Panc1 (cell line): ENCODE measurements at regions not wholly inside any gene's neighbourhood (a gene's known extent, or its start where the extent isn't known, plus 50 kb on each side); places are given as distances from the start of the nearest gene placed in this dataset.

ENCODE experiments used
- ATAC-seq: fragments of 200-7000 bp; cut with Tn5 transposase; 2 replicates; pipeline ENCODE4 v1.9.1; 2020; ENCODE audit warnings: mild to moderate bottlenecking, moderate library complexity
- BruUV-seq: library from RNA; stranded (reverse); fragments of 400-500 nt; replicated peaks from 2 replicates; lab custom pipeline; 2021; lab: Mats Ljungman, UMichigan
- CTCF ChIA-PET: fragments of 300-600 bp; sonication (Branson Sonifier 250); formaldehyde crosslinking; loops from one replicate; lab custom pipeline; 2022; ENCODE audit warnings: antibody characterized with exemption; lab: Charles Lee
- POLR2A ChIA-PET: fragments of 300-600 bp; sonication (Branson Sonifier 250); formaldehyde crosslinking; loops from one replicate; lab custom pipeline; 2022; ENCODE audit warnings: antibody characterized with exemption; lab: Charles Lee
- DNase-seq: peaks from one replicate; pipeline ENCODE4 v3.0.0-alpha.2; 2010; ENCODE audit warnings: low read depth, low spot score
- H3K27ac ChIP-seq: 2 replicates; pipeline ENCODE4 v1.5.1; 2011; ENCODE audit warnings: mild to moderate bottlenecking, low read length, inconsistent platforms
- H3K27me3 ChIP-seq: fragments of 200-500 bp; sonication (Bioruptor generic); 2 replicates; pipeline ENCODE4 v1.6.0; 2014; ENCODE audit warnings: low read length, inconsistent platforms; ENCODE audit not compliant: control insufficient read depth, insufficient read depth
- H3K36me3 ChIP-seq: fragments of 200-500 bp; sonication (Bioruptor generic); 2 replicates; pipeline ENCODE4 v1.5.1; 2014; ENCODE audit warnings: inconsistent platforms, mild to moderate bottlenecking, low read length, moderate library complexity; ENCODE audit not compliant: control insufficient read depth, insufficient read depth
- H3K4me1 ChIP-seq: 2 replicates; pipeline ENCODE4 v1.5.1; 2011; ENCODE audit warnings: inconsistent platforms, mild to moderate bottlenecking, low read length, moderate library complexity; ENCODE audit not compliant: control insufficient read depth, insufficient read depth
- H3K4me3 ChIP-seq, 2 experiments: 2 replicates each; pipeline ENCODE4 v1.5.1; 2011 to 2012; ENCODE audit warnings: low read depth in 2 of 2, low read length in 2 of 2, mild to moderate bottlenecking in 2 of 2, inconsistent platforms in 1 of 2, moderate library complexity in 1 of 2
- H3K9me3 ChIP-seq: fragments of 200-500 bp; sonication (Bioruptor generic); 2 replicates; pipeline ENCODE4 v1.5.1; 2014; ENCODE audit warnings: low read depth, mild to moderate bottlenecking, inconsistent platforms, low read length, moderate library complexity; ENCODE audit not compliant: control insufficient read depth, insufficient read depth
- POLR2AphosphoS5 ChIP-seq: IDR thresholded peaks from 2 replicates; pipeline ENCODE4 v1.6.1; 2012; ENCODE audit warnings: mild to moderate bottlenecking, low read depth, low read length, moderate library complexity
- SIN3A ChIP-seq: IDR thresholded peaks from 2 replicates; pipeline ENCODE4 v1.6.1; 2012; ENCODE audit warnings: low read depth, mild to moderate bottlenecking, low read length, moderate library complexity, borderline replicate concordance; ENCODE audit not compliant: insufficient read depth
- TCF7L2 ChIP-seq: IDR thresholded peaks from 2 replicates; pipeline ENCODE4 v1.6.1; 2011; ENCODE audit warnings: mild to moderate bottlenecking, low read depth, low read length, inconsistent platforms
- in situ Hi-C: cut with HindIII; loops from 2 replicates; pipeline ENCODE4 v1.10.0; 2016; ENCODE audit warnings: low sequenced_read_pairs, low pct_unique_long_range_greater_than_20kb
- intact Hi-C: fragments of 100-400 bp; cut with micrococcal nuclease; formaldehyde crosslinking; loops from one replicate; pipeline ENCODE4 v1.10.0; 2022; ENCODE audit not compliant: unreplicated experiment
- TF ChIP-seq, protein P1 (sequence below), 2 experiments: IDR thresholded peaks; 2 replicates each; pipeline ENCODE4 v1.6.1; 2011 to 2012; ENCODE audit warnings: low read depth in 2 of 2, control low read depth in 1 of 2, low read length in 1 of 2, mild to moderate bottlenecking in 1 of 2, moderate library complexity in 1 of 2; ENCODE audit not compliant: insufficient read depth in 1 of 2
- TF ChIP-seq, protein P2 (sequence below): fragments of 450-650 bp; IDR thresholded peaks from 2 replicates; pipeline ENCODE4 v1.5.1; 2017; ENCODE audit warnings: mild to moderate bottlenecking

DNA sequence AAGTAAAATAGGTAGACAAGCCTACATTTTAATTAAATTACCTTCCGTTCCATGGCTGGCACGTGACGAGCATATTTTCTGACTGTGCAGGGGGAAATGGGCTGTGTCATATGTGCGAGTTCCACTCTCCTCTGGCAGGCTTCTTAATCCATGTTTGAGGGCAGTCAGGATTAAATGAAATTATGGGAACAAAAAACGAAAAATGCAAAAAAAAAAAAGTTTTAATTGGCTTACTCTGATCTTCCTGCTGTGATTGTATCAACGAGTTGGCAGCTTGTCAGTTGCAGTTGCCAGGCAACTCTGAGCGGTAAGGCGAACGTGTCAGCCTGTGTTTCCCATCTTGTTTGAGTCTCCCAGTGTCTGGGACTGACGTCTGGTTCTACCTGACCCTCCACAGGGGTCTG lies 302.9 kb upstream of the XYLT1 start:
- CTCF ChIA-PET: no interaction called here
- intact Hi-C loops (no loop called here), in situ Hi-C loops (no loop called here)
- no peak for DNase-seq
- no peak overlapping the region for H3K27ac ChIP-seq
- no peaks in the 10 kb centered on the region for H3K36me3 ChIP-seq
- POLR2A ChIA-PET: no interaction called here
- ATAC-seq: no peak
- BruUV-seq: no TSS peak
- H3K27me3 ChIP-seq: no peaks in the 10 kb centered on the region
- no peaks in the 10 kb centered on the region for H3K9me3 ChIP-seq
- H3K4me1 ChIP-seq: no peaks in the 10 kb centered on the region
- TF ChIP-seq SIN3A: no peak
- TF ChIP-seq POLR2AphosphoS5: no peak
- TF ChIP-seq TCF7L2: no peak
- TF ChIP-seq, protein P1, sequence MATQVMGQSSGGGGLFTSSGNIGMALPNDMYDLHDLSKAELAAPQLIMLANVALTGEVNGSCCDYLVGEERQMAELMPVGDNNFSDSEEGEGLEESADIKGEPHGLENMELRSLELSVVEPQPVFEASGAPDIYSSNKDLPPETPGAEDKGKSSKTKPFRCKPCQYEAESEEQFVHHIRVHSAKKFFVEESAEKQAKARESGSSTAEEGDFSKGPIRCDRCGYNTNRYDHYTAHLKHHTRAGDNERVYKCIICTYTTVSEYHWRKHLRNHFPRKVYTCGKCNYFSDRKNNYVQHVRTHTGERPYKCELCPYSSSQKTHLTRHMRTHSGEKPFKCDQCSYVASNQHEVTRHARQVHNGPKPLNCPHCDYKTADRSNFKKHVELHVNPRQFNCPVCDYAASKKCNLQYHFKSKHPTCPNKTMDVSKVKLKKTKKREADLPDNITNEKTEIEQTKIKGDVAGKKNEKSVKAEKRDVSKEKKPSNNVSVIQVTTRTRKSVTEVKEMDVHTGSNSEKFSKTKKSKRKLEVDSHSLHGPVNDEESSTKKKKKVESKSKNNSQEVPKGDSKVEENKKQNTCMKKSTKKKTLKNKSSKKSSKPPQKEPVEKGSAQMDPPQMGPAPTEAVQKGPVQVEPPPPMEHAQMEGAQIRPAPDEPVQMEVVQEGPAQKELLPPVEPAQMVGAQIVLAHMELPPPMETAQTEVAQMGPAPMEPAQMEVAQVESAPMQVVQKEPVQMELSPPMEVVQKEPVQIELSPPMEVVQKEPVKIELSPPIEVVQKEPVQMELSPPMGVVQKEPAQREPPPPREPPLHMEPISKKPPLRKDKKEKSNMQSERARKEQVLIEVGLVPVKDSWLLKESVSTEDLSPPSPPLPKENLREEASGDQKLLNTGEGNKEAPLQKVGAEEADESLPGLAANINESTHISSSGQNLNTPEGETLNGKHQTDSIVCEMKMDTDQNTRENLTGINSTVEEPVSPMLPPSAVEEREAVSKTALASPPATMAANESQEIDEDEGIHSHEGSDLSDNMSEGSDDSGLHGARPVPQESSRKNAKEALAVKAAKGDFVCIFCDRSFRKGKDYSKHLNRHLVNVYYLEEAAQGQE (IDR thresholded peaks at IDR 0.05; ENCODE audit: insufficient read depth in 1 of 2, low read depth in 2 of 2, low read length in 1 of 2): no peak
- TF ChIP-seq, protein P2, sequence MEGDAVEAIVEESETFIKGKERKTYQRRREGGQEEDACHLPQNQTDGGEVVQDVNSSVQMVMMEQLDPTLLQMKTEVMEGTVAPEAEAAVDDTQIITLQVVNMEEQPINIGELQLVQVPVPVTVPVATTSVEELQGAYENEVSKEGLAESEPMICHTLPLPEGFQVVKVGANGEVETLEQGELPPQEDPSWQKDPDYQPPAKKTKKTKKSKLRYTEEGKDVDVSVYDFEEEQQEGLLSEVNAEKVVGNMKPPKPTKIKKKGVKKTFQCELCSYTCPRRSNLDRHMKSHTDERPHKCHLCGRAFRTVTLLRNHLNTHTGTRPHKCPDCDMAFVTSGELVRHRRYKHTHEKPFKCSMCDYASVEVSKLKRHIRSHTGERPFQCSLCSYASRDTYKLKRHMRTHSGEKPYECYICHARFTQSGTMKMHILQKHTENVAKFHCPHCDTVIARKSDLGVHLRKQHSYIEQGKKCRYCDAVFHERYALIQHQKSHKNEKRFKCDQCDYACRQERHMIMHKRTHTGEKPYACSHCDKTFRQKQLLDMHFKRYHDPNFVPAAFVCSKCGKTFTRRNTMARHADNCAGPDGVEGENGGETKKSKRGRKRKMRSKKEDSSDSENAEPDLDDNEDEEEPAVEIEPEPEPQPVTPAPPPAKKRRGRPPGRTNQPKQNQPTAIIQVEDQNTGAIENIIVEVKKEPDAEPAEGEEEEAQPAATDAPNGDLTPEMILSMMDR: no peak
- H3K4me3 ChIP-seq: no peak overlapping the region

DNA sequence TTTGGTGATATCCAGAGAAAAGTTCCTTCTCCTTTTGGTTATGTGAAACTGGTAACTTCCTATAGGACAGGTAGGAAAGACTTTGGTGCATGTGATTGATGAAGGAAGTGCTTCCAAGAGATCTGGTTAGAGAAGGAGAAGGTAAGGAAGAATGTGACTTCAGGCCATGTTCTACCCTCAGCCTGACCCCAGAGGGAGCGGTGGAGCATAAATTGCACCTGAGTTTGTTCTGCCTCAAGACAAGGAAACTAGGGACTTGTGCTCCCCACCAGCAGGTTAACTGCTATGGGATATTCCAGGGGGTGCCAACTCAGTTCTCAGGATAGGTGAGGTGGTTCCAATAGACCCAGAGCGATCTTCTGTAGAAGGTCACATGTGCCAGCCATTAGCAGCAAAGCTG lies 299.3 kb upstream of the XYLT1 start:
- DNase-seq (no peak), ATAC-seq (no peak)
- intact Hi-C loops (no loop called here), in situ Hi-C loops (no loop called here)
- Histone ChIP-seq H3K36me3 (no peaks in the 10 kb centered on the region), H3K4me1 (no peaks in the 10 kb centered on the region), H3K27ac (no peak overlapping the region), H3K27me3 (no peaks in the 10 kb centered on the region), H3K9me3 (no peaks in the 10 kb centered on the region), H3K4me3 (no peak overlapping the region)
- ChIA-PET CTCF (no interaction called here), POLR2A (no interaction called here)
- TF ChIP-seq SIN3A (no peak), POLR2AphosphoS5 (no peak), TCF7L2 (no peak)
- TF ChIP-seq, protein P1 (IDR thresholded peaks at IDR 0.05; ENCODE audit: insufficient read depth in 1 of 2, low read depth in 2 of 2, low read length in 1 of 2): no peak
- TF ChIP-seq, protein P2: no peak
- no TSS peak for BruUV-seq
